Head of caudate nucleus (tissue), 42 donors: ENCODE measurements at regions not wholly inside any gene's neighbourhood (a gene's known extent, or its start where the extent isn't known, plus 50 kb on each side); places are given as distances from the start of the nearest gene placed in this dataset.
"Not testable (repeated sequence)": the region's sequence is repeated elsewhere in the genome, so short reads cannot be mapped to it uniquely, and the experiment has no call there.

Experiments
- DNase-seq, 42 donors: peaks; one replicate each; pipeline versions ENCODE4 v3.0.0 to v3.0.0-alpha.2; 2020 to 2021; ENCODE audit warnings: mixed read lengths in 7 of 42
- intact Hi-C: fragments of 100-400 bp; cut with DNase I; formaldehyde crosslinking; loops from one replicate; pipeline ENCODE4 v1.15.0; 2022

DNA sequence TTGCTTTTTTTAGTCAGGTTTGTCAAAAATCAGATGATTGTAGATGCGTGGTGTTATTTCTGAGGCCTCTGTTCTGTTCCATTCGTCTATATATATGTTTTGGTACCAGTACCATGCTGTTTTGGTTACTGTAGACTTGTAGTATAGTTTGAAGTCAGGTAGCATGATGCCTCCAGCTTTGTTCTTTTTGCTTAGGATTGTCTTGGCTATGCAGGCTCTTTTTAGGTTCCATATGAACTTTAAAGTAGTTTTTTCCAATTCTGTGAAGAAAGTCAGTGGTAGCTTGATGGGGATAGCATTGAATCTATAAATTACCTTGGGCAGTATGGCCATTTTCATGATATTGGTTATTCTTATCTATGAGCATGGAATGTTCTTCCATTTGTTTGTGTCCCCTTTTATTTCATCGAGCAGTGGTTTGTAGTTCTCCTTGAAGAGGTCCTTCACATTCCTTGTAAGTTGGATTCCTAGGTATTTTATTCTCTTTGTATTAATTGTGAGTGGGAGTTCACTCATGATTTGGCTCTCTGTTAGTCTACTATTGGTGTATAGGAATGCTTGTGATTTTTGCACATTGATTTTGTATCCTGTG lies 70.1 kb upstream of the TOP3B start:
- intact Hi-C loops, DNase-seq: not testable (repeated sequence)

DNA sequence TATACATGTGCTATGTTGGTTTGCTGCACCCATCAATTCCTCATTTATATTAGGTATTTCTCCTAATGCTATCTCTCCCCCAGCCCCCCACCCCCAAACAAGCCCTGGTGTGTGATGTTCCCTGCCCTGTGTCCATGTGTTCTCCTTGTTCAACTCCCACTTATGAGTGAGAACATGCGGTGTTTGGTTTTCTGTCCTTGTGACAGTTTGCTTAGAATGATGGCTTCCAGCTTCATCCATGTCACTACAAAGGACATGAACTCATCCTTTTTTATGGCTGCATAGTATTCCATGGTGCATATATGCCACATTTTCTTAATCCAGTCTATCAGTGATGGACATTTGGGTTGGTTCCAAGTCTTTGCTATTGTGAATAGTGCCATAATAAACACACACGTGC lies 68.4 kb upstream of the TOP3B start:
- DNase-seq, intact Hi-C loops: not testable (repeated sequence)

GRCh38 chr22:22050141-22050775 lies 67.7 kb upstream of the TOP3B start:
- intact Hi-C loops: no loop called here
- no peak for DNase-seq

DNA sequence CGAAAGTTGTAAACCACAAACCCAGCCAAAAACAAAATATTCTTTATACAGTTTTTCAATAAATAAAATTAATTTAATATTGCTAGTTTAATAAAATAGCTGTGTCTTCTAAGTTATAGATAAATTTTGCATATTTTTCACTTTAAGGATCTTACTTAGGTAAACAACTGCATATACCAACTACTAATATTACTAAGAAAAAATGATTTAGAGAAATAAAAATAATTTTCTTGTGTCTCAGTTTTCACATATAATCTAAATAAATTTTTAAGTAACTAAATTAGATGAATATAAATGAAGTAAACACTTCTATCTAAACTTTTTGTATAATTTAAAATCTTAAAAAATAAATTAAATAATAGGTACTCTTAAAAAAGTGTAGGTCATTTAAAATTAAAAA lies 67.1 kb upstream of the TOP3B start:
- no peak for DNase-seq
- intact Hi-C loops: no loop called here

- intact Hi-C loops: no loop called here
- peak in 1 of 42 donors; percentile 10 for DNase-seq
These were observed 66.5 kb upstream of the TOP3B start for GRCh38 chr22:22048981-22049531.

DNA sequence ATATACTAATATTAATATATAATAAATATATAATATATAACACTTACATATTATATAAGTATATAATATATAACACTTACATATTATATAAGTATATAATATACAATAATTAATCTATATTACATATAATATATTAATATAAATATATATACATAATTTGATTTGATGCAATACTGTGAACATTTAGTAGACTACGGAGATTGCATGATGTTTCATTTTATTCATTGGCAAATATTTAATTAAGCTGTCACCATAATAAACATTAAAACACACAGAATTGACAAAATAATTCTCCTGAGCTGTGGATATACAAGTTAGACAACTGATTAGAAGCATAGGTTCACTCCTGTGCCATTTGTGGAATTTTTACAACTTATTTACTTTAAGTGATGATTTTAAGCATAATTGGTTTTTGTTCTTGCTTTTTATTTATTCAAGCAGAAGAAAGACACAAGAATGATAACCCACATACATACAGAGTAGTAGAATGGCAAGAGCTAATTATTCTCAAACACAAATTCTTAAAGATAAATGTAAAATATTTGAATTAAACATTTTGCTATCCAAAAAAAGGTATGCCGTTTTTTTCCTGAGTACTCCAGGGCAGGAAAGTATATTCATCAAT lies 65.8 kb upstream of the TOP3B start:
- DNase-seq: no peak
- intact Hi-C loops: no loop called here

DNA sequence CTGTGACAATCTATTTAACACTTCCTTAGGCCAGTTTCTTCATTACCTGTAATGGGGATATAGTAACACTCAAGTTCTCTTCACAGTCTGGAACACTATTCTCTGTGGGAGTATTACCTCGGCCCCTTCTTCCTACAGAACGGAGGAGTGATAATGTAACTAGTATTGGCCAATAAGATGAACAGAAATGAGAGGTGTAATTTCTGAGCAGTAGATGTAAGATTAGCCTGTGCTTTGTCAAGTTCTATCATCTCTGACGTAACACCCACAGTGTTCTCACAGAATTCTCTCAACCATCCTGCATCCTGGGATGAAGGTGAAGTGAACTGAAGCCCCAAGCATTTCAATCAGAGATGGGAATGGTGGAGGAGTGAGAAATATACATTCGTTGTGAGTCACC lies 65.2 kb upstream of the TOP3B start:
- intact Hi-C loops: no loop called here
- peak in 2 of 42 donors; percentile 29 to 36 for DNase-seq

DNA sequence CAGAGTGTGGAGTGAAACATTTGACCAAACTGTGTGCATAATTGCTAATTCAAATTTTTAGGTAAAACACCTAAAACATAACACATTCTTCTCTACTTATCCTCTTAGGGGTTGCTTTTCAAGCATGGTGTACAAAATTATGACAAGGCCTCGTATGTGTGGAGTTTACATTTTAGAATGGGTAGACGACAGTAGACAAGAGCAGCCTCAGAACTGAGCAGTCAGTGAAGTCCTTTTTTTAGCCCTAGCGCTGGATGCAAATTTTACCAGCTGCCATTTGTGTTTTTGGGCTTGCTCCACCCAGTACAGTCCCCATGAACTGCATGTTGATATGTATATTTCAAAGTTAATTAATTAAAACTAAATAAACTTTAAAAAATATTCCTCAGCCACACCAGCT lies 64.7 kb upstream of the TOP3B start:
- no peak for DNase-seq
- intact Hi-C loops: no loop called here

- peak in 1 of 42 donors; percentile 20 for DNase-seq
- intact Hi-C loops: no loop called here
These were observed 63.8 kb upstream of the TOP3B start for GRCh38 chr22:22046370-22046769.

DNA sequence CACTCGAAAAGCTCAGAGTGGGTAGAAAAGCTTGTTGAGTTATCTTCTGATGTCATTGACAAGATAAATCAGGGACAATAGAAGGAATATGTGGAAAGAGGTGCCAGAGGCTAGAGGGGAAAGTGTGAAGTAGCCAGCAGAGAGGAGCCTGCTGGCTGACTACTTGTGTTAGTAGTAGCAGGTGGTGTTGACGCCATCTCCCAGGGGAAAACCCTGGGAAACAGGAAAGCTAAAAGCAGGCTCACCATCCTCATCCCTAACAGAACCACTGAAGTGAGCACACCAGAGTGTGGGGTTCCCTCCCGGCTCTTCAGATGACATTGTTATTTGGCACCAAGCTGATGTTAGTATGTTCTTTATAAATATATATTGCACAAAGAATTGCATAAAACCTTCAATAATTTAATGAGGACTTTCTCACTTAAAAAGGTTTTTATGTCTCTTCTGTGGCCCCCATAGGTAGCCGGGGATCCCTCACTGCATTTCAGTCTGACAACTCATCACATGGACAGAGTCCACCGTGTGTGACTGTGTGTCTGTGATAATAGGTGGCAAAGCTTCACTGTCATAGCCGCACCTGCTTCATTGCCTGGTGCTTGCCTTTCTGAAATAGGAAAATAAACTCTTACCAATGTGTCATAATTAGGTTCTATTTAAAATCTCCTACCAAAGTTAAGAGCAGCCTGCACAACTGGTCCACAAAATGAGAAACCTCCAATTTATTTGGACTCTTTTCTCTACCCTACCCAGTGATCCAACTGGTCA lies 63.2 kb upstream of the TOP3B start:
- peak in 1 of 42 donors; percentile 6 for DNase-seq
- intact Hi-C loops: no loop called here

DNA sequence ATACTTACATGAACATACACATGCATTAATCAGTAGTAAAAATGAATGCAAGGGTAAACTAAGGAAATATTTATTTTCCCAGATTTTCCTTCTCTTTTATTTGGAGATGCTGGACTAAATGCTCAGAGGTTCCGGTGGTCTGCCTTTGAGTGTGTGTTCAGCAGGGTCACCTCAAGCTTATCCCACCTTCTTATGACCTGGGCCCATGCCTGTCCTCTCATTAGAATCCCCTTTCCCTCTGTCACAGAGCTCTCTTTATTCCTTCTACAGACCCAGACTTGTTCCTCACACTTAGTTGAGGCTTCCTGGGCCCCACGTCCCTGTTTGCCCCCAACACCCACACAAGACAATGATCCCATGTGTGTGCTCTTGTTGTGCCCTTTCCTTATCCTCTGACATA lies 61.6 kb upstream of the TOP3B start:
- intact Hi-C loops: no loop called here
- peak in 1 of 42 donors; percentile 10 for DNase-seq

- DNase-seq: peak in 2 of 42 donors; percentile 4 to 32
- intact Hi-C loops: no loop called here
These were observed 60.9 kb upstream of the TOP3B start for GRCh38 chr22:22043296-22044078.

DNA sequence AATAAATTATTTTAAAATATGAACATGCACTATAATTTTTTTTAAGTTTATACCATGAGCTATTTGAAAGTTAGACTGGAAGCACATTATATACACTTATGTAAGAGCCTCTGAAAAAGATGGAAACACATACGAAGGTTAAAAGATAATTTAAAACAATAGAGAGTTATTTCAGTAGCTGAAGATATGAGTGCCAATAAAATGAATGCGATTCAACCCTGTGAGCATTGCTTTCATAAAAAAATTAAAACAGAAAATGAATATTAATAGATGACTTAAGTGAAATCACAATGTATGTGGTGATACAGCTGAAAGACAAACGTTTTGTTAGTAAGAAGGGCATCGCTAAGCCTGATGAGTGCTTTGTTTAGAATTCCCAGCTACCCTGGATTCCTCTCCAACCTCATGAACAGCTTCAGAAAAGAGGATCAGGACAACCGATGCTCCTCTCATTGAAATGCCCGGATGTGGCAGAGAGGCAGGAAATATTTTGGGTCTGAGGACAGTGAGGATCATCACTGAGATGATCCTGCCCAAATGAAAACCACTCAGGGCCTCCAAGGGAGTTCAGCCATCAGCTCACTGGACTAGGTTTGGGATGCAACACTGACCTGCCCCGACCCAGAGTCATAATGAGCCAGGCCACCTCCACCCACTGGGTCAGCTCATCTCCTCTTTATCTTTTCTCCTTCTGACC lies 60.2 kb upstream of the TOP3B start:
- DNase-seq: peak in 1 of 42 donors; percentile 6
- intact Hi-C loops: no loop called here

- intact Hi-C loops: no loop called here
- DNase-seq: peak in 1 of 42 donors; percentile 8
These were observed 59.4 kb upstream of the TOP3B start for GRCh38 chr22:22042009-22042408.

- no peak for DNase-seq
- intact Hi-C loops: no loop called here
These were observed 58.3 kb upstream of the TOP3B start for GRCh38 chr22:22040908-22041307.

GRCh38 chr22:22040472-22040871 lies 57.9 kb upstream of the TOP3B start:
- peak in 2 of 42 donors; percentile 8 to 9 for DNase-seq
- intact Hi-C loops: no loop called here

GRCh38 chr22:22039286-22040074 lies 56.9 kb upstream of the TOP3B start:
- intact Hi-C loops: no loop called here
- DNase-seq: no peak
